HepG2 (cell line): ENCODE measurements at regions not wholly inside any gene's neighbourhood (a gene's known extent, or its start where the extent isn't known, plus 50 kb on each side); places are given as distances from the start of the nearest gene placed in this dataset.

Source experiments
- ATAC-seq: fragments of 200-7000 bp; cut with Tn5 transposase; 3 replicates; pipeline ENCODE4 v1.9.1; 2020; ENCODE audit warnings: mild to moderate bottlenecking, moderate library complexity
- BruUV-seq: library from RNA; stranded (reverse); fragments of 400-500 nt; replicated peaks from 2 replicates; lab custom pipeline; 2021; lab: Mats Ljungman, UMichigan
- CTCF ChIA-PET: fragments of 300-600 bp; formaldehyde crosslinking; extraction: SDS; loops from one replicate; lab custom pipeline; 2021; ENCODE audit warnings: low total read pairs, inconsistent platforms, low intra/inter-chr PET ratio; lab: Yijun Ruan, JAX
- POLR2A ChIA-PET: fragments of 350-600 bp; sonication (Branson Sonifier 250); formaldehyde crosslinking; loops from one replicate; lab custom pipeline; 2020; ENCODE audit warnings: antibody characterized with exemption, inconsistent platforms; lab: Yijun Ruan, JAX
- DNase-seq: peaks from one replicate; pipeline ENCODE4 v3.0.0-alpha.2; 2015; ENCODE audit warnings: low spot score
- FAIRE-seq: peaks from 3 replicates; lab custom pipeline; 2011; peaks lifted over from hg19 to GRCh38; lab: Jason Lieb, UNC
- H2AFZ ChIP-seq: one replicate; pipeline ENCODE4 v1.6.1; 2011; ENCODE audit warnings: low read length, inconsistent platforms
- H3K27ac ChIP-seq: fragments of 300-600 bp; 3 replicates; pipeline ENCODE4 v1.8.0; 2011; ENCODE audit warnings: mixed run types, mild to moderate bottlenecking, mixed read lengths, low read length, inconsistent platforms; ENCODE audit not compliant: insufficient read depth; ENCODE audit errors: extremely low read length
- H3K27me3 ChIP-seq, 2 experiments: fragments of 200-600 bp in 1 of 2; 2 replicates in 1 of 2; 3 replicates in 1 of 2; pipeline versions ENCODE4 v1.6.0 to v1.8.0; 2011; ENCODE audit warnings: low read length in 2 of 2, mild to moderate bottlenecking in 2 of 2, moderate library complexity in 2 of 2, inconsistent platforms in 1 of 2; ENCODE audit not compliant: insufficient read depth in 2 of 2, control insufficient read depth in 1 of 2
- H3K36me3 ChIP-seq, 2 experiments: fragments of 200-600 bp in 1 of 2; replicated peaks in 1 of 2; 2 replicates in 1 of 2; 3 replicates in 1 of 2; pipeline versions ENCODE4 v1.5.1 to v1.8.0; 2011; ENCODE audit warnings: low read length in 2 of 2, inconsistent platforms in 1 of 2; ENCODE audit not compliant: insufficient read depth in 2 of 2, control insufficient read depth in 1 of 2
- H3K4me1 ChIP-seq: 2 replicates; pipeline ENCODE4 v1.5.1; 2012; ENCODE audit warnings: low read length, inconsistent platforms; ENCODE audit not compliant: insufficient read depth
- H3K4me2 ChIP-seq: 2 replicates; pipeline ENCODE4 v1.6.0; 2011; ENCODE audit warnings: low read depth, low read length, inconsistent platforms
- H3K4me3 ChIP-seq, 3 experiments: fragments of 200-600 bp in 1 of 3; sonication (generic), shearing (Covaris generic) in 1 of 3; replicated peaks in 1 of 3; 2 replicates each; pipeline ENCODE4 v1.5.1; 2011 to 2016; ENCODE audit warnings: low read length in 3 of 3, inconsistent platforms in 2 of 3, low read depth in 2 of 3, mild to moderate bottlenecking in 2 of 3, control low read depth in 1 of 3, mixed read lengths in 1 of 3; ENCODE audit not compliant: insufficient read depth in 1 of 3
- H3K79me2 ChIP-seq: one replicate; pipeline ENCODE4 v1.6.1; 2011; ENCODE audit warnings: low read length, inconsistent platforms; ENCODE audit not compliant: insufficient read depth
- H3K9ac ChIP-seq: 2 replicates; pipeline ENCODE4 v1.6.0; 2011; ENCODE audit warnings: mild to moderate bottlenecking, low read depth, low read length, inconsistent platforms; ENCODE audit not compliant: insufficient read depth
- H3K9me3 ChIP-seq: 2 replicates; pipeline ENCODE4 v1.5.1; 2012; ENCODE audit warnings: mild to moderate bottlenecking, low read length
- H4K20me1 ChIP-seq: 2 replicates; pipeline ENCODE4 v1.6.0; 2011; ENCODE audit warnings: inconsistent platforms, mild to moderate bottlenecking, low read length, moderate library complexity; ENCODE audit not compliant: insufficient read depth
- MXI1 ChIP-seq: IDR thresholded peaks from 3 replicates; pipeline ENCODE4 v1.6.1; 2012; ENCODE audit warnings: low read depth, low read length, inconsistent platforms, borderline replicate concordance
- NKX3-1 ChIP-seq: sonication (generic); formaldehyde crosslinking; IDR thresholded peaks from 2 replicates; pipeline ENCODE4 v1.5.0; 2020; ENCODE audit warnings: missing genetic modification reagents
- REXO4 ChIP-seq: sonication (generic); formaldehyde crosslinking; IDR thresholded peaks from 2 replicates; pipeline ENCODE4 v1.8.0; 2022; ENCODE audit warnings: missing genetic modification reagents, mild to moderate bottlenecking, borderline replicate concordance
- ZMYM4 ChIP-seq: sonication (generic); formaldehyde crosslinking; IDR thresholded peaks from 2 replicates; pipeline ENCODE4 v1.8.1; 2023; ENCODE audit warnings: mild to moderate bottlenecking, missing genetic modification reagents
- ZNF235 ChIP-seq: sonication (generic); formaldehyde crosslinking; IDR thresholded peaks from 2 replicates; pipeline ENCODE4 v1.8.1; 2023; ENCODE audit warnings: mild to moderate bottlenecking, missing genetic modification reagents, borderline replicate concordance
- ZNF569 ChIP-seq: sonication (generic); formaldehyde crosslinking; IDR thresholded peaks from 2 replicates; pipeline ENCODE4 v1.5.0; 2020; ENCODE audit warnings: mild to moderate bottlenecking, missing genetic modification reagents, moderate library complexity, borderline replicate concordance
- ZNF75D ChIP-seq: sonication (generic); formaldehyde crosslinking; IDR thresholded peaks from 2 replicates; pipeline ENCODE4 v1.8.1; 2023; ENCODE audit warnings: missing genetic modification reagents, mild to moderate bottlenecking, borderline replicate concordance
- WGBS: methylation state at CpG from one replicate; pipeline ENCODE4 v1.1.6; 2017; ENCODE audit warnings: low lambda C conversion rate; 5-methylcytosine and 5-hydroxymethylcytosine counted together
- in situ Hi-C: cut with HindIII; loops from 2 replicates; pipeline ENCODE4 v1.10.0; 2017; ENCODE audit warnings: low pct_unique_long_range_greater_than_20kb; ENCODE audit not compliant: extremely low pct_ligation_motif_present
- intact Hi-C: fragments of 100-400 bp; cut with micrococcal nuclease; formaldehyde crosslinking; loops from one replicate; pipeline ENCODE4 v1.10.0; 2022; ENCODE audit not compliant: unreplicated experiment
- TF ChIP-seq, protein P1 (sequence below): sonication (generic); formaldehyde crosslinking; IDR thresholded peaks from 2 replicates; pipeline ENCODE4 v1.4.0; 2020; ENCODE audit warnings: low read depth, missing genetic modification reagents
- TF ChIP-seq, protein P2 (sequence below): sonication (generic); formaldehyde crosslinking; conservative IDR thresholded peaks from 2 replicates; pipeline ENCODE4 v1.8.0; 2022; ENCODE audit warnings: low read depth, missing genetic modification reagents

DNA sequence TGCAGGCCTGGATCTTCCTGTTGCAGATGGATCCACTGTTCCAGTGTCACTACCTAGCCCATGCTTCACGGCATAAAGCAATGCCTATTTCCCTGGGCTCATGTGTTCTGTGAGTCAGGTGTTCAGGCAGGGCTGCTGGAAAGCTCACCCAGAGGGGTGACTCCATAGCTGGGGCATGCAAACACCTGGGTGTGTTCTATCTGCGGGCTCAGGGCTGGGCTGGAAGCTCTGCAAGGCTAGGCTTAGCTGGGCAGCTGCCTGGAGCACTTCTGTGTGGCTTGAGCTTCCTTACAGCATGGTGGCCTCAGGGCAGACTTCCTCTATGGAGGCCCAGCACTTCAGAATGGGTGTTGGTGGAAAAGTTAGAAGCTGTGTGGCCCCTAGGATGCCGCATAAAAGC, 139.9 kb downstream of the GADD45G start:
- Histone ChIP-seq H3K4me1 (no peaks in the 10 kb centered on the region), H3K36me3 (no peaks in the 10 kb centered on the region), H3K9me3 (no peaks in the 10 kb centered on the region), H3K4me2 (no peak overlapping the region), H3K79me2 (no peaks in the 10 kb centered on the region), H3K4me3 (no peak overlapping the region), H3K9ac (no peak overlapping the region), H4K20me1 (no peaks in the 10 kb centered on the region), H3K27me3 (peaks cover 0 to 7% of the 10 kb centered on the region in 2 experiments; a peak in 1 of 5 replicates), H2AFZ (no peak overlapping the region), H3K27ac (no peak overlapping the region)
- no peak for ATAC-seq
- no TSS peak for BruUV-seq
- in situ Hi-C loops: no loop called here
- DNase-seq: no peak
- intact Hi-C loops: no loop called here
- ChIA-PET CTCF (no interaction called here), POLR2A (no interaction called here)
- TF ChIP-seq NKX3-1 (CRISPR knock-in tag): no peak
- TF ChIP-seq, protein P1, sequence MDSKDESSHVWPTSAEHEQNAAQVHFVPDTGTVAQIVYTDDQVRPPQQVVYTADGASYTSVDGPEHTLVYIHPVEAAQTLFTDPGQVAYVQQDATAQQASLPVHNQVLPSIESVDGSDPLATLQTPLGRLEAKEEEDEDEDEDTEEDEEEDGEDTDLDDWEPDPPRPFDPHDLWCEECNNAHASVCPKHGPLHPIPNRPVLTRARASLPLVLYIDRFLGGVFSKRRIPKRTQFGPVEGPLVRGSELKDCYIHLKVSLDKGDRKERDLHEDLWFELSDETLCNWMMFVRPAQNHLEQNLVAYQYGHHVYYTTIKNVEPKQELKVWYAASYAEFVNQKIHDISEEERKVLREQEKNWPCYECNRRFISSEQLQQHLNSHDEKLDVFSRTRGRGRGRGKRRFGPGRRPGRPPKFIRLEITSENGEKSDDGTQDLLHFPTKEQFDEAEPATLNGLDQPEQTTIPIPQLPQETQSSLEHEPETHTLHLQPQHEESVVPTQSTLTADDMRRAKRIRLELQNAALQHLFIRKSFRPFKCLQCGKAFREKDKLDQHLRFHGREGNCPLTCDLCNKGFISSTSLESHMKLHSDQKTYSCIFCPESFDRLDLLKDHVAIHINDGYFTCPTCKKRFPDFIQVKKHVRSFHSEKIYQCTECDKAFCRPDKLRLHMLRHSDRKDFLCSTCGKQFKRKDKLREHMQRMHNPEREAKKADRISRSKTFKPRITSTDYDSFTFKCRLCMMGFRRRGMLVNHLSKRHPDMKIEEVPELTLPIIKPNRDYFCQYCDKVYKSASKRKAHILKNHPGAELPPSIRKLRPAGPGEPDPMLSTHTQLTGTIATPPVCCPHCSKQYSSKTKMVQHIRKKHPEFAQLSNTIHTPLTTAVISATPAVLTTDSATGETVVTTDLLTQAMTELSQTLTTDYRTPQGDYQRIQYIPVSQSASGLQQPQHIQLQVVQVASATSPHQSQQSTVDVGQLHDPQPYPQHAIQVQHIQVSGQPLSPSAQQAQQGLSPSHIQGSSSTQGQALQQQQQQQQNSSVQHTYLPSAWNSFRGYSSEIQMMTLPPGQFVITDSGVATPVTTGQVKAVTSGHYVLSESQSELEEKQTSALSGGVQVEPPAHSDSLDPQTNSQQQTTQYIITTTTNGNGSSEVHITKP: no peak
- TF ChIP-seq ZNF75D: no peak
- TF ChIP-seq ZNF235 (CRISPR knock-in tag): no peak
- TF ChIP-seq MXI1: no peak
- TF ChIP-seq ZMYM4 (CRISPR knock-in tag): no peak
- TF ChIP-seq ZNF569: no peak
- no peak for TF ChIP-seq REXO4 (CRISPR knock-in tag)
- TF ChIP-seq, protein P2, sequence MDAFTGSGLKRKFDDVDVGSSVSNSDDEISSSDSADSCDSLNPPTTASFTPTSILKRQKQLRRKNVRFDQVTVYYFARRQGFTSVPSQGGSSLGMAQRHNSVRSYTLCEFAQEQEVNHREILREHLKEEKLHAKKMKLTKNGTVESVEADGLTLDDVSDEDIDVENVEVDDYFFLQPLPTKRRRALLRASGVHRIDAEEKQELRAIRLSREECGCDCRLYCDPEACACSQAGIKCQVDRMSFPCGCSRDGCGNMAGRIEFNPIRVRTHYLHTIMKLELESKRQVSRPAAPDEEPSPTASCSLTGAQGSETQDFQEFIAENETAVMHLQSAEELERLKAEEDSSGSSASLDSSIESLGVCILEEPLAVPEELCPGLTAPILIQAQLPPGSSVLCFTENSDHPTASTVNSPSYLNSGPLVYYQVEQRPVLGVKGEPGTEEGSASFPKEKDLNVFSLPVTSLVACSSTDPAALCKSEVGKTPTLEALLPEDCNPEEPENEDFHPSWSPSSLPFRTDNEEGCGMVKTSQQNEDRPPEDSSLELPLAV (CRISPR knock-in tag): no peak
- FAIRE-seq: no peak
- 30% methylated on average over 2 of the region's 3 CpGs for WGBS
